Panc1 (cell line): ENCODE measurements at regions not wholly inside any gene's neighbourhood (a gene's known extent, or its start where the extent isn't known, plus 50 kb on each side); places are given as distances from the start of the nearest gene placed in this dataset.

ENCODE experiments used
- POLR2AphosphoS5 ChIP-seq: IDR thresholded peaks from 2 replicates; pipeline ENCODE4 v1.6.1; 2012; ENCODE audit warnings: mild to moderate bottlenecking, low read depth, low read length, moderate library complexity
- SIN3A ChIP-seq: IDR thresholded peaks from 2 replicates; pipeline ENCODE4 v1.6.1; 2012; ENCODE audit warnings: low read depth, mild to moderate bottlenecking, low read length, moderate library complexity, borderline replicate concordance; ENCODE audit not compliant: insufficient read depth
- TF ChIP-seq, protein P1 (sequence below): fragments of 450-650 bp; IDR thresholded peaks from 2 replicates; pipeline ENCODE4 v1.5.1; 2017; ENCODE audit warnings: mild to moderate bottlenecking
- TF ChIP-seq, protein P2 (sequence below), 2 experiments: IDR thresholded peaks; 2 replicates each; pipeline ENCODE4 v1.6.1; 2011 to 2012; ENCODE audit warnings: low read depth in 2 of 2, control low read depth in 1 of 2, low read length in 1 of 2, mild to moderate bottlenecking in 1 of 2, moderate library complexity in 1 of 2; ENCODE audit not compliant: insufficient read depth in 1 of 2

DNA sequence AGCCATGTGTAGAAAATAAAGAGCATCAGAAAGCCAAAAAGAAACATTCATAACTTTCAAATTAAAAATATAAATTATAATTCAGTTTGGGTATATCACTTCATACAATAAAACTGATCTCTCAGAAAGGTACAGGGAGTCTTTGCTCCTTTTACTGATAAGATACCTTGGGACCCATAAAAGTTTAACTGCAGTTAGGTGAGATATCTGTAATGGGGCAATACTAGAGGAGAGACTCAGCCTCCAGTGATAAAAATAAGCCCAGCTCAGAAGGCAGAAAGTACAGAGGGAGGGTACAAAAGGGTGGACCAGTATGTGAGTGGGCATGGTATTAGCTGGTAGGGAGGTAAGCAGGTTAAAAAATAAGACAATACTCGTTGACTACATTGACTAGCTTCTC lies 180.9 kb upstream of the AGTR2 start:
- TF ChIP-seq, protein P1, sequence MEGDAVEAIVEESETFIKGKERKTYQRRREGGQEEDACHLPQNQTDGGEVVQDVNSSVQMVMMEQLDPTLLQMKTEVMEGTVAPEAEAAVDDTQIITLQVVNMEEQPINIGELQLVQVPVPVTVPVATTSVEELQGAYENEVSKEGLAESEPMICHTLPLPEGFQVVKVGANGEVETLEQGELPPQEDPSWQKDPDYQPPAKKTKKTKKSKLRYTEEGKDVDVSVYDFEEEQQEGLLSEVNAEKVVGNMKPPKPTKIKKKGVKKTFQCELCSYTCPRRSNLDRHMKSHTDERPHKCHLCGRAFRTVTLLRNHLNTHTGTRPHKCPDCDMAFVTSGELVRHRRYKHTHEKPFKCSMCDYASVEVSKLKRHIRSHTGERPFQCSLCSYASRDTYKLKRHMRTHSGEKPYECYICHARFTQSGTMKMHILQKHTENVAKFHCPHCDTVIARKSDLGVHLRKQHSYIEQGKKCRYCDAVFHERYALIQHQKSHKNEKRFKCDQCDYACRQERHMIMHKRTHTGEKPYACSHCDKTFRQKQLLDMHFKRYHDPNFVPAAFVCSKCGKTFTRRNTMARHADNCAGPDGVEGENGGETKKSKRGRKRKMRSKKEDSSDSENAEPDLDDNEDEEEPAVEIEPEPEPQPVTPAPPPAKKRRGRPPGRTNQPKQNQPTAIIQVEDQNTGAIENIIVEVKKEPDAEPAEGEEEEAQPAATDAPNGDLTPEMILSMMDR, result no peak
- TF ChIP-seq POLR2AphosphoS5 (no peak), SIN3A (no peak)
- TF ChIP-seq, protein P2, sequence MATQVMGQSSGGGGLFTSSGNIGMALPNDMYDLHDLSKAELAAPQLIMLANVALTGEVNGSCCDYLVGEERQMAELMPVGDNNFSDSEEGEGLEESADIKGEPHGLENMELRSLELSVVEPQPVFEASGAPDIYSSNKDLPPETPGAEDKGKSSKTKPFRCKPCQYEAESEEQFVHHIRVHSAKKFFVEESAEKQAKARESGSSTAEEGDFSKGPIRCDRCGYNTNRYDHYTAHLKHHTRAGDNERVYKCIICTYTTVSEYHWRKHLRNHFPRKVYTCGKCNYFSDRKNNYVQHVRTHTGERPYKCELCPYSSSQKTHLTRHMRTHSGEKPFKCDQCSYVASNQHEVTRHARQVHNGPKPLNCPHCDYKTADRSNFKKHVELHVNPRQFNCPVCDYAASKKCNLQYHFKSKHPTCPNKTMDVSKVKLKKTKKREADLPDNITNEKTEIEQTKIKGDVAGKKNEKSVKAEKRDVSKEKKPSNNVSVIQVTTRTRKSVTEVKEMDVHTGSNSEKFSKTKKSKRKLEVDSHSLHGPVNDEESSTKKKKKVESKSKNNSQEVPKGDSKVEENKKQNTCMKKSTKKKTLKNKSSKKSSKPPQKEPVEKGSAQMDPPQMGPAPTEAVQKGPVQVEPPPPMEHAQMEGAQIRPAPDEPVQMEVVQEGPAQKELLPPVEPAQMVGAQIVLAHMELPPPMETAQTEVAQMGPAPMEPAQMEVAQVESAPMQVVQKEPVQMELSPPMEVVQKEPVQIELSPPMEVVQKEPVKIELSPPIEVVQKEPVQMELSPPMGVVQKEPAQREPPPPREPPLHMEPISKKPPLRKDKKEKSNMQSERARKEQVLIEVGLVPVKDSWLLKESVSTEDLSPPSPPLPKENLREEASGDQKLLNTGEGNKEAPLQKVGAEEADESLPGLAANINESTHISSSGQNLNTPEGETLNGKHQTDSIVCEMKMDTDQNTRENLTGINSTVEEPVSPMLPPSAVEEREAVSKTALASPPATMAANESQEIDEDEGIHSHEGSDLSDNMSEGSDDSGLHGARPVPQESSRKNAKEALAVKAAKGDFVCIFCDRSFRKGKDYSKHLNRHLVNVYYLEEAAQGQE (IDR thresholded peaks at IDR 0.05; ENCODE audit: insufficient read depth in 1 of 2, low read depth in 2 of 2, low read length in 1 of 2), result no peak
